DND-41 (cell line): ENCODE measurements at regions not wholly inside any gene's neighbourhood (a gene's known extent, or its start where the extent isn't known, plus 50 kb on each side); places are given as distances from the start of the nearest gene placed in this dataset.

Source experiments
- ATAC-seq: fragments of 200-7000 bp; cut with Tn5 transposase; 3 replicates; pipeline ENCODE4 v1.9.1; 2021; ENCODE audit warnings: low read depth; ENCODE audit not compliant: insufficient read depth
- DNase-seq: peaks from one replicate; pipeline ENCODE4 v3.0.0-alpha.2; 2020
- H2AFZ ChIP-seq: 2 replicates; pipeline ENCODE4 v1.6.0; 2012; ENCODE audit warnings: low read depth, low read length
- H3K27ac ChIP-seq: 2 replicates; pipeline ENCODE4 v1.5.1; 2012; ENCODE audit warnings: low read length, inconsistent platforms
- H3K27me3 ChIP-seq: fragments of 200-600 bp; sonication (generic); 2 replicates; pipeline ENCODE4 v1.6.0; 2012; ENCODE audit warnings: low read length, mild to moderate bottlenecking, inconsistent platforms; ENCODE audit not compliant: insufficient read depth, poor library complexity
- H3K36me3 ChIP-seq: 2 replicates; pipeline ENCODE4 v1.5.1; 2012; ENCODE audit warnings: low read length, inconsistent platforms; ENCODE audit not compliant: insufficient read depth
- H3K4me1 ChIP-seq: 2 replicates; pipeline ENCODE4 v1.5.1; 2012; ENCODE audit warnings: mild to moderate bottlenecking, low read length; ENCODE audit not compliant: insufficient read depth
- H3K4me2 ChIP-seq: 2 replicates; pipeline ENCODE4 v1.6.0; 2012; ENCODE audit warnings: mild to moderate bottlenecking, moderate library complexity, low read length, inconsistent platforms; ENCODE audit not compliant: insufficient read depth
- H3K4me3 ChIP-seq, 2 experiments: fragments of 200-600 bp in 1 of 2; shearing (Covaris generic) in 1 of 2; 2 replicates each; pipeline ENCODE4 v1.5.1; 2012 to 2016; ENCODE audit warnings: inconsistent platforms in 2 of 2, low read length in 2 of 2, mild to moderate bottlenecking in 2 of 2, low read depth in 1 of 2, moderate library complexity in 1 of 2
- H3K79me2 ChIP-seq: 2 replicates; pipeline ENCODE4 v1.6.0; 2012; ENCODE audit warnings: low read length, inconsistent platforms; ENCODE audit not compliant: insufficient read depth
- H3K9ac ChIP-seq: 2 replicates; pipeline ENCODE4 v1.6.0; 2012; ENCODE audit warnings: low read depth, mild to moderate bottlenecking, inconsistent platforms, low read length, moderate library complexity
- H3K9me3 ChIP-seq: 2 replicates; pipeline ENCODE4 v1.5.1; 2012; ENCODE audit warnings: low read length, moderate library complexity, mild to moderate bottlenecking, inconsistent platforms; ENCODE audit not compliant: insufficient read depth, severe bottlenecking
- H4K20me1 ChIP-seq: 2 replicates; pipeline ENCODE4 v1.6.0; 2012; ENCODE audit warnings: low read length; ENCODE audit not compliant: insufficient read depth
- CTCF ChIP-seq: IDR thresholded peaks from 2 replicates; pipeline ENCODE4 v1.5.1; 2012; ENCODE audit warnings: borderline replicate concordance, low read length, moderate library complexity, mild to moderate bottlenecking; ENCODE audit not compliant: poor library complexity, severe bottlenecking; ENCODE audit errors: extremely low read depth
- EZH2 ChIP-seq: IDR thresholded peaks from 3 replicates; pipeline ENCODE4 v1.6.1; 2012; ENCODE audit warnings: borderline replicate concordance, low read depth, mild to moderate bottlenecking, moderate library complexity, low read length, inconsistent platforms; ENCODE audit not compliant: severe bottlenecking

DNA sequence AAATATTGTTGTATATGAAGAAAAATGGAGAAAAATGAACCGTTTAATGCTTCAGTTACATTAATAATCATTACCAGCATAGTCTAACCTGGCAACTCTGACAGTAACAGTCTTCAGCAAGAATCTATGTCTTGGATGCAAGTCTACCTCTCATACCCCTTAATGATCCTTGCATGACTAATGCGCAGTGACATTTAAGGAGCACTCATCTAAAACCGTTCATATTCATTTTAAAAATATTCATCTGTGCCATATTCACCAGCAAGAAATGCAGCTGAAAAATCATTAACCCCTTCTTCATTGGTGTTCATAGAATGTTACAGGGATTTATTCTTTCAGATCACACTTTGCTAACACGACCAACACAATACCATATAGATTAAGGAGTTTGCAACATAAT lies 227.2 kb upstream of the ASCC3 start:
- Histone ChIP-seq H3K4me3 (no peak overlapping the region), H3K27ac (no peak overlapping the region), H3K36me3 (no peaks in the 10 kb centered on the region), H4K20me1 (no peaks in the 10 kb centered on the region), H3K9ac (no peak overlapping the region), H3K4me1 (no peaks in the 10 kb centered on the region), H3K27me3 (no peaks in the 10 kb centered on the region), H3K9me3 (no peaks in the 10 kb centered on the region), H3K4me2 (no peak overlapping the region), H2AFZ (no peak overlapping the region), H3K79me2 (no peaks in the 10 kb centered on the region)
- DNase-seq (no peak), ATAC-seq (no peak)
- no peak for TF ChIP-seq CTCF
- no peak for TF ChIP-seq EZH2

DNA sequence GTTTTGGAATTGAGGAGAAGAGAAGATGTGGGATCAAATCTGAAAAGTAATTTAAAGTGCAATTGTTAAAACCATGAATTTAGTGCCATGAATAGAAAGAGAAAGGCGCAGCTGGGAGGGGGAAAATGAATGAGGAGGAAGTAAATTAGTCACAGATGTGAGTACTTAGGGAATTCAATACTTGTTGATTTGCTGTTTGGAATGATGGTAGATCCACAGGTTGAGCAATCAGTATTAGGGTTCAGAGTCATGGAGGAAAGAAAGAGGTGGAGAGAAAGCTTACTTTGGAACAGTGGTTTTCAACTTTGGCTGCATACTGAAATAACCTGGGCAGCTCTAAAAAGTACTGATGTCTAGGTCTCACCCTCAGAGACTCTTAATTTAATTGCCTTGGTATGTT lies 229.7 kb upstream of the ASCC3 start:
- Histone ChIP-seq H3K4me1 (peaks cover 3% of the 10 kb centered on the region; the same call in 1 of the 2 replicates), H3K9me3 (no peaks in the 10 kb centered on the region), H3K36me3 (no peaks in the 10 kb centered on the region), H3K79me2 (no peaks in the 10 kb centered on the region), H3K4me3 (no peak overlapping the region), H3K27me3 (no peaks in the 10 kb centered on the region), H3K9ac (no peak overlapping the region), H4K20me1 (no peaks in the 10 kb centered on the region), H3K4me2 (no peak overlapping the region), H2AFZ (no peak overlapping the region), H3K27ac (no peak overlapping the region)
- ATAC-seq (no peak), DNase-seq (no peak)
- TF ChIP-seq CTCF: no peak
- no peak for TF ChIP-seq EZH2

- H3K27me3 ChIP-seq: no peaks in the 10 kb centered on the region
- H3K36me3 ChIP-seq: no peaks in the 10 kb centered on the region
- H3K4me1 ChIP-seq: peaks cover 3% of the 10 kb centered on the region; the same call in 1 of the 2 replicates
- no peaks in the 10 kb centered on the region for H4K20me1 ChIP-seq
- no peak overlapping the region for H3K9ac ChIP-seq
- DNase-seq (no peak), ATAC-seq (no peak)
- H3K4me3 ChIP-seq: no peak overlapping the region
- no peak overlapping the region for H2AFZ ChIP-seq
- no peak overlapping the region for H3K27ac ChIP-seq
- TF ChIP-seq EZH2 (no peak), CTCF (no peak)
- no peak overlapping the region for H3K4me2 ChIP-seq
- no peaks in the 10 kb centered on the region for H3K79me2 ChIP-seq
- H3K9me3 ChIP-seq: no peaks in the 10 kb centered on the region
These were observed 232.5 kb upstream of the ASCC3 start for GRCh38 chr6:101113468-101114260.

GRCh38 chr6:101114703-101115102 lies 233.6 kb upstream of the ASCC3 start:
- no peaks in the 10 kb centered on the region for H3K79me2 ChIP-seq
- DNase-seq (peak; percentile 15), ATAC-seq (peak; percentile 80)
- no peak for TF ChIP-seq EZH2
- peak; percentile 78 for TF ChIP-seq CTCF
- H2AFZ ChIP-seq: no peak overlapping the region
- H3K36me3 ChIP-seq: no peaks in the 10 kb centered on the region
- no peak overlapping the region for H3K4me2 ChIP-seq
- H4K20me1 ChIP-seq: no peaks in the 10 kb centered on the region
- no peaks in the 10 kb centered on the region for H3K27me3 ChIP-seq
- H3K4me1 ChIP-seq: peaks cover 3% of the 10 kb centered on the region; the same call in 1 of the 2 replicates
- no peak overlapping the region for H3K9ac ChIP-seq
- H3K4me3 ChIP-seq: no peak overlapping the region
- no peaks in the 10 kb centered on the region for H3K9me3 ChIP-seq
- H3K27ac ChIP-seq: no peak overlapping the region
